MM.1S (cell line): ENCODE measurements at regions not wholly inside any gene's neighbourhood (a gene's known extent, or its start where the extent isn't known, plus 50 kb on each side); places are given as distances from the start of the nearest gene placed in this dataset.
"Not testable (repeated sequence)": the region's sequence is repeated elsewhere in the genome, so short reads cannot be mapped to it uniquely, and the experiment has no call there.

Experiments
- DNase-seq: peaks from one replicate; pipeline ENCODE4 v3.0.0-alpha.2; 2015
- H2AFZ ChIP-seq: fragments of 300-600 bp; sonication (generic); 2 replicates; pipeline ENCODE4 v1.6.0; 2016; ENCODE audit warnings: antibody characterized with exemption, low read length
- H3F3A ChIP-seq: fragments of 300-600 bp; sonication (generic); 2 replicates; pipeline ENCODE4 v1.6.1; 2016; ENCODE audit warnings: mild to moderate bottlenecking, antibody characterized with exemption, low read length, moderate library complexity, mixed read lengths; ENCODE audit not compliant: insufficient read depth
- H3K27ac ChIP-seq: fragments of 300-600 bp; sonication (generic); 2 replicates; pipeline ENCODE4 v1.5.1; 2016; ENCODE audit warnings: mild to moderate bottlenecking, low read length
- H3K27me3 ChIP-seq: fragments of 300-600 bp; sonication (generic); replicated peaks from 2 replicates; pipeline ENCODE4 v1.6.0; 2016; ENCODE audit warnings: low read length; ENCODE audit not compliant: insufficient read depth
- H3K36me3 ChIP-seq: fragments of 300-600 bp; sonication (generic); replicated peaks from 2 replicates; pipeline ENCODE4 v1.6.1; 2016; ENCODE audit warnings: mild to moderate bottlenecking, low read length, mixed read lengths; ENCODE audit not compliant: insufficient read depth
- H3K4me1 ChIP-seq: fragments of 300-600 bp; sonication (generic); 2 replicates; pipeline ENCODE4 v1.6.1; 2016; ENCODE audit warnings: low read length, mixed read lengths
- H3K4me2 ChIP-seq: fragments of 300-600 bp; sonication (generic); 2 replicates; pipeline ENCODE4 v1.6.0; 2016; ENCODE audit warnings: low read depth, low read length
- H3K4me3 ChIP-seq: fragments of 300-600 bp; sonication (generic); 2 replicates; pipeline ENCODE4 v1.5.1; 2016; ENCODE audit warnings: low read length, mixed read lengths
- H3K79me2 ChIP-seq: fragments of 300-600 bp; sonication (generic); 2 replicates; pipeline ENCODE4 v1.6.1; 2016; ENCODE audit warnings: mixed run types, low read length, mixed read lengths
- H3K9ac ChIP-seq: fragments of 300-600 bp; sonication (generic); 2 replicates; pipeline ENCODE4 v1.6.1; 2016; ENCODE audit warnings: low read length, mixed read lengths
- H3K9me2 ChIP-seq: fragments of 300-600 bp; sonication (generic); replicated peaks from 2 replicates; pipeline ENCODE4 v1.6.1; 2016; ENCODE audit warnings: mild to moderate bottlenecking, low read length, mixed read lengths; ENCODE audit not compliant: insufficient read depth
- H3K9me3 ChIP-seq: fragments of 300-600 bp; sonication (generic); replicated peaks from 2 replicates; pipeline ENCODE4 v1.6.1; 2016; ENCODE audit warnings: mild to moderate bottlenecking, low read length, mixed read lengths; ENCODE audit not compliant: insufficient read depth
- H4K20me1 ChIP-seq: fragments of 300-600 bp; sonication (generic); 2 replicates; pipeline ENCODE4 v1.6.1; 2016; ENCODE audit warnings: mild to moderate bottlenecking, low read length, moderate library complexity, mixed read lengths; ENCODE audit not compliant: insufficient read depth
- EZH2 ChIP-seq: fragments of 300-600 bp; sonication (generic); optimal IDR thresholded peaks from 2 replicates; pipeline ENCODE3; 2017; ENCODE audit warnings: low read depth, mild to moderate bottlenecking, antibody characterized with exemption, low read length, mixed read lengths
- EZH2phosphoT487 ChIP-seq: fragments of 300-600 bp; sonication (generic); IDR thresholded peaks from 2 replicates; pipeline ENCODE4 v1.6.1; 2018; ENCODE audit warnings: antibody characterized with exemption, low read length
- TF ChIP-seq, protein P1 (sequence below): fragments of 300-600 bp; sonication (generic); IDR thresholded peaks from 2 replicates; pipeline ENCODE4 v1.5.1; 2016; ENCODE audit warnings: antibody characterized with exemption, low read length, mixed read lengths

DNA sequence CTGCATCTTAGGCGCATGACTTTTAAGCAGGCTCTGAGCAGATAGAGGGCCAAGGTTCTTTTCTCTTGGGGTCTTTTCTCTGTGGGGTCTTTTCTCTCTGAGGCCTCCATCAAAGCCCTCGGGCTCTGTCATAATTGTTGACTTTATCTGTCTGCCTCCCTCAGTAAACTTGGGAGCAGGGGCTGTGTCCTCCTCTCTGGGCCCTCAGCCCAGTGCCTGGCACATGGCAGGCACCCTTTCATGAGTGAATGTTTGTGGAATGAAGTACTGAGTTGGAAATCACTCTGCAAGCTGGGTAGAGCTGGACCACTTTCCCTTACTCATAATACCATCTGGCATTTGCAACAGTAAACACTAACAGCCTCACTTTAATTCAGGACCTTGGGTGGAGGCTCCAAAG is 96.3 kb upstream of the TERB2 start:
- H3K36me3 ChIP-seq, H3K9me2 ChIP-seq, H3K27me3 ChIP-seq, H3K79me2 ChIP-seq, H3F3A ChIP-seq, H3K27ac ChIP-seq, H3K4me3 ChIP-seq, DNase-seq, H3K9ac ChIP-seq, H3K4me2 ChIP-seq, H2AFZ ChIP-seq, H3K9me3 ChIP-seq, H3K4me1 ChIP-seq, H4K20me1 ChIP-seq: not testable (repeated sequence)

- Histone ChIP-seq H3K27me3 (no peaks in the 10 kb centered on the region), H3K79me2 (no peaks in the 10 kb centered on the region), H3K9me2 (no peaks in the 10 kb centered on the region), H3K27ac (no peak overlapping the region), H2AFZ (no peak overlapping the region), H3F3A (no peaks in the 10 kb centered on the region), H3K4me2 (no peak overlapping the region), H3K36me3 (no peaks in the 10 kb centered on the region), H4K20me1 (no peaks in the 10 kb centered on the region), H3K4me1 (no peaks in the 10 kb centered on the region), H3K9me3 (no peaks in the 10 kb centered on the region), H3K4me3 (no peak overlapping the region), H3K9ac (no peak overlapping the region)
- TF ChIP-seq EZH2 = no peak
- TF ChIP-seq EZH2phosphoT487 = no peak
- TF ChIP-seq, protein P1, sequence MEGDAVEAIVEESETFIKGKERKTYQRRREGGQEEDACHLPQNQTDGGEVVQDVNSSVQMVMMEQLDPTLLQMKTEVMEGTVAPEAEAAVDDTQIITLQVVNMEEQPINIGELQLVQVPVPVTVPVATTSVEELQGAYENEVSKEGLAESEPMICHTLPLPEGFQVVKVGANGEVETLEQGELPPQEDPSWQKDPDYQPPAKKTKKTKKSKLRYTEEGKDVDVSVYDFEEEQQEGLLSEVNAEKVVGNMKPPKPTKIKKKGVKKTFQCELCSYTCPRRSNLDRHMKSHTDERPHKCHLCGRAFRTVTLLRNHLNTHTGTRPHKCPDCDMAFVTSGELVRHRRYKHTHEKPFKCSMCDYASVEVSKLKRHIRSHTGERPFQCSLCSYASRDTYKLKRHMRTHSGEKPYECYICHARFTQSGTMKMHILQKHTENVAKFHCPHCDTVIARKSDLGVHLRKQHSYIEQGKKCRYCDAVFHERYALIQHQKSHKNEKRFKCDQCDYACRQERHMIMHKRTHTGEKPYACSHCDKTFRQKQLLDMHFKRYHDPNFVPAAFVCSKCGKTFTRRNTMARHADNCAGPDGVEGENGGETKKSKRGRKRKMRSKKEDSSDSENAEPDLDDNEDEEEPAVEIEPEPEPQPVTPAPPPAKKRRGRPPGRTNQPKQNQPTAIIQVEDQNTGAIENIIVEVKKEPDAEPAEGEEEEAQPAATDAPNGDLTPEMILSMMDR = no peak
- no peak for DNase-seq
Observed at GRCh38 chr15:44861439-44861910, 95.0 kb upstream of the TERB2 start.

- no peaks in the 10 kb centered on the region for H3K79me2 ChIP-seq
- H3K4me1 ChIP-seq = no peaks in the 10 kb centered on the region
- H4K20me1 ChIP-seq = no peaks in the 10 kb centered on the region
- no peak overlapping the region for H3K4me3 ChIP-seq
- H3K9me3 ChIP-seq = no peaks in the 10 kb centered on the region
- no peak overlapping the region for H3K9ac ChIP-seq
- no peak for TF ChIP-seq EZH2
- TF ChIP-seq, protein P1 = no peak
- no peak for TF ChIP-seq EZH2phosphoT487
- H3K27ac ChIP-seq = no peak overlapping the region
- H2AFZ ChIP-seq = no peak overlapping the region
- H3K36me3 ChIP-seq = no peaks in the 10 kb centered on the region
- H3K4me2 ChIP-seq = no peak overlapping the region
- DNase-seq = no peak
- H3K27me3 ChIP-seq = no peaks in the 10 kb centered on the region
- no peaks in the 10 kb centered on the region for H3F3A ChIP-seq
- no peaks in the 10 kb centered on the region for H3K9me2 ChIP-seq
Observed at GRCh38 chr15:44861917-44862316, 94.6 kb upstream of the TERB2 start.

DNA sequence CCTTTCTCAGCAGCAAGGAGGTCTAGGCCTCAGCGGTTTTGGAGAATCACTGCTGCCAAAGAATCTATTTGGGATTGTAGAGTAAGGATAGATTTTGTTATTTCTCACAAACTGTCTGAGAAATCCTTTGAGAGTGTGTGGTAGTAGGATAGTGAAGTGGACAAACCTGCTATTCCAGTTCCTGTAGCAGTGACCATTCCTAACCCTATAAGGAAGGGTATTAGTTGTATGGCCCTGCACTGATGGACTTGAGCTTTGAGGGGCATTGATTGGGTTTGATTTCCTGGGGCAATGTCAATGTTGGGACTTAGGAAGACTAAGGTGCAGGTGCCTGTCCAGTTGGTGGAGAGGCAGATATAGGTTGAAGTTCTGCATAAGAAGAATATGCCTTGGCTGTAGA is 93.6 kb upstream of the TERB2 start:
- H3K9me2 ChIP-seq, H3F3A ChIP-seq, H3K9ac ChIP-seq, H3K36me3 ChIP-seq, H3K4me1 ChIP-seq, DNase-seq, H4K20me1 ChIP-seq, H3K79me2 ChIP-seq, H2AFZ ChIP-seq, H3K4me3 ChIP-seq, H3K9me3 ChIP-seq, H3K4me2 ChIP-seq, H3K27me3 ChIP-seq, H3K27ac ChIP-seq: not testable (repeated sequence)

DNA sequence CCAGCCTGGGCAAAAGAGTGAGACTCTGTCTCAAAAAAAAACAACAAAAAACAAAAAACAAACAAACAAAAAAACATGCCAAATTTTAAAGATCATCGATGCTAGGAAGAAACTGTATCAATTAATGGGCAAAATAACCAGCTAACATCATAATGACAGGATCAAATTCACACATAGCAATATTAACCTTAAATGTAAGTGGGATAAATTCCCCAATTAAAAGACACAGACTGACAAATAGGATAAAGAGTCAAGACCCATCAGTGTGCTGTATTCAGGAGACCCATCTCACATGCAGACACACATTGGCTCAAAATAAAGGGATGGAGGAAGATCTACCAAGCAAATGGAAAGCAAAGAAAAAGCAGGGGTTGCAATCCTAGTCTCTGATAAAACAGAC is 88.4 kb upstream of the TERB2 start:
- not testable (repeated sequence) for H3K4me3 ChIP-seq, DNase-seq, H4K20me1 ChIP-seq, H3F3A ChIP-seq, H2AFZ ChIP-seq, H3K4me1 ChIP-seq, H3K9me2 ChIP-seq, H3K27ac ChIP-seq, H3K27me3 ChIP-seq, H3K9ac ChIP-seq, H3K36me3 ChIP-seq, H3K4me2 ChIP-seq, H3K79me2 ChIP-seq, H3K9me3 ChIP-seq

- not testable (repeated sequence) for H3K9ac ChIP-seq, H3K27ac ChIP-seq, H3K9me2 ChIP-seq, H3K36me3 ChIP-seq, DNase-seq, H3K4me3 ChIP-seq, H3F3A ChIP-seq, H3K9me3 ChIP-seq, H3K79me2 ChIP-seq, H3K4me2 ChIP-seq, H4K20me1 ChIP-seq, H2AFZ ChIP-seq, H3K27me3 ChIP-seq, H3K4me1 ChIP-seq
Observed at GRCh38 chr15:44870125-44870524, 86.4 kb upstream of the TERB2 start.
